Prostate gland (tissue), 2 donors: ENCODE measurements at regions not wholly inside any gene's neighbourhood (a gene's known extent, or its start where the extent isn't known, plus 50 kb on each side); places are given as distances from the start of the nearest gene placed in this dataset.
"Not testable (repeated sequence)": the region's sequence is repeated elsewhere in the genome, so short reads cannot be mapped to it uniquely, and the experiment has no call there.

Source experiments
- CTCF ChIP-seq, 4 experiments: fragments of 200-600 bp in 2 of 4; fragments of 450-650 bp in 2 of 4; sonication (generic) in 2 of 4; IDR thresholded peaks; 1 replicate in 3 of 4; 2 replicates in 1 of 4; pipeline ENCODE4 v1.5.1; 2016 to 2019; ENCODE audit warnings: antibody characterized with exemption in 4 of 4, mild to moderate bottlenecking in 2 of 4, moderate library complexity in 2 of 4
- POLR2AphosphoS5 ChIP-seq: sonication (generic); formaldehyde crosslinking; IDR thresholded peaks from one replicate; pipeline ENCODE4 v1.6.1; 2017; ENCODE audit warnings: antibody characterized with exemption

- TF ChIP-seq CTCF (IDR thresholded peaks at IDR 0.05); POLR2AphosphoS5: not testable (repeated sequence)
These were observed 185.3 kb downstream of the TTC6 start for GRCh38 chr14:37780731-37781130.
